ENCODE measurements at regions not wholly inside any gene's neighbourhood (a gene's known extent, or its start where the extent isn't known, plus 50 kb on each side); places are given as distances from the start of the nearest gene placed in this dataset.

DNA sequence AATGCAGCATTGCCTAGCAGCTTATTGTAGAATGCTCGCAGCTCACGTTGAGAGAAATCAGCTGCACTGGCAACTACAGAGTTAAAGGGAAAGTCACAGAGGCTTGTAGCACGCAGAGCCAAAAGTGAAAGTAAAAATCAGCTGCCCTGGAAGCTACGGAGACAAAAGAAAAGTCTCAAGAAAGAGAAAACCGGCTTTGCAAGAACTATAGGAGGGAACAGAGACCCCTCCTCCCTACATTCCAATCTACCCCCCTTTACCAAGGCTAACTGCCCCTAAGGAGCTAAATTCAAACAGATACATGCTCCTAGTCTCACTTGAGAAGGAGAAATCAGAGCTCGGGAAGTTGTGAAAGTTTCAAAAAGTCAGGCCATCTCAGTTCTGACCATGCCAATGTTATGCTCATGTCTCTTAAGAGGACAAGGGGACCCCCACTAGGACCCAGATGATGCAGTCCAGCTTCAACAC is 900.4 kb downstream of the NLGN4Y start:
- TF ChIP-seq, protein P1, sequence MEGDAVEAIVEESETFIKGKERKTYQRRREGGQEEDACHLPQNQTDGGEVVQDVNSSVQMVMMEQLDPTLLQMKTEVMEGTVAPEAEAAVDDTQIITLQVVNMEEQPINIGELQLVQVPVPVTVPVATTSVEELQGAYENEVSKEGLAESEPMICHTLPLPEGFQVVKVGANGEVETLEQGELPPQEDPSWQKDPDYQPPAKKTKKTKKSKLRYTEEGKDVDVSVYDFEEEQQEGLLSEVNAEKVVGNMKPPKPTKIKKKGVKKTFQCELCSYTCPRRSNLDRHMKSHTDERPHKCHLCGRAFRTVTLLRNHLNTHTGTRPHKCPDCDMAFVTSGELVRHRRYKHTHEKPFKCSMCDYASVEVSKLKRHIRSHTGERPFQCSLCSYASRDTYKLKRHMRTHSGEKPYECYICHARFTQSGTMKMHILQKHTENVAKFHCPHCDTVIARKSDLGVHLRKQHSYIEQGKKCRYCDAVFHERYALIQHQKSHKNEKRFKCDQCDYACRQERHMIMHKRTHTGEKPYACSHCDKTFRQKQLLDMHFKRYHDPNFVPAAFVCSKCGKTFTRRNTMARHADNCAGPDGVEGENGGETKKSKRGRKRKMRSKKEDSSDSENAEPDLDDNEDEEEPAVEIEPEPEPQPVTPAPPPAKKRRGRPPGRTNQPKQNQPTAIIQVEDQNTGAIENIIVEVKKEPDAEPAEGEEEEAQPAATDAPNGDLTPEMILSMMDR (IDR thresholded peaks at IDR 0.05), result no peak
- no peak for TF ChIP-seq POLR2A (IDR thresholded peaks at IDR 0.05)

Data from upper lobe of left lung (tissue), 4 donors.